Hepatocyte (in vitro differentiated cells): ENCODE measurements at regions not wholly inside any gene's neighbourhood (a gene's known extent, or its start where the extent isn't known, plus 50 kb on each side); places are given as distances from the start of the nearest gene placed in this dataset.
"Not testable (repeated sequence)": the region's sequence is repeated elsewhere in the genome, so short reads cannot be mapped to it uniquely, and the experiment has no call there.

Experiments
- DNase-seq: peaks from one replicate; pipeline ENCODE4 v3.0.0-alpha.2; 2016; ENCODE audit warnings: low spot score
- H2AFZ ChIP-seq: fragments of 200-600 bp; sonication (generic); 2 replicates; pipeline ENCODE4 v1.6.0; 2016; ENCODE audit warnings: antibody characterized with exemption, mild to moderate bottlenecking
- H3K27ac ChIP-seq: fragments of 200-600 bp; sonication (generic); 2 replicates; pipeline ENCODE4 v1.5.1; 2016; ENCODE audit warnings: mild to moderate bottlenecking
- H3K27me3 ChIP-seq: fragments of 200-600 bp; sonication (generic); 2 replicates; pipeline ENCODE4 v1.6.1; 2016
- H3K36me3 ChIP-seq: fragments of 200-600 bp; sonication (generic); replicated peaks from 2 replicates; pipeline ENCODE4 v1.5.1; 2016; ENCODE audit warnings: low read depth; ENCODE audit not compliant: insufficient read depth
- H3K4me1 ChIP-seq: fragments of 200-600 bp; sonication (generic); 2 replicates; pipeline ENCODE4 v1.5.1; 2016; ENCODE audit warnings: mild to moderate bottlenecking, moderate library complexity; ENCODE audit not compliant: insufficient read depth
- H3K4me2 ChIP-seq: fragments of 200-600 bp; sonication (generic); 2 replicates; pipeline ENCODE4 v1.6.0; 2016
- H3K4me3 ChIP-seq: fragments of 200-600 bp; sonication (generic); 2 replicates; pipeline ENCODE4 v1.5.1; 2016; ENCODE audit warnings: mild to moderate bottlenecking
- H3K79me2 ChIP-seq: fragments of 200-600 bp; sonication (generic); 2 replicates; pipeline ENCODE4 v1.6.0; 2017; ENCODE audit warnings: mild to moderate bottlenecking
- H3K9me2 ChIP-seq: fragments of 200-600 bp; sonication (generic); replicated peaks from 2 replicates; pipeline ENCODE4 v1.6.0; 2017; ENCODE audit warnings: mild to moderate bottlenecking; ENCODE audit not compliant: insufficient read depth
- H3K9me3 ChIP-seq: fragments of 200-600 bp; sonication (generic); 2 replicates; pipeline ENCODE4 v1.5.1; 2016; ENCODE audit warnings: low read depth, mild to moderate bottlenecking
- H4K20me1 ChIP-seq: fragments of 200-600 bp; sonication (generic); 2 replicates; pipeline ENCODE4 v1.6.0; 2016; ENCODE audit warnings: mild to moderate bottlenecking; ENCODE audit not compliant: insufficient read depth, poor library complexity, severe bottlenecking
- CTCF ChIP-seq: fragments of 200-600 bp; sonication (generic); IDR thresholded peaks from 2 replicates; pipeline ENCODE4 v1.5.1; 2016; ENCODE audit warnings: antibody characterized with exemption, mild to moderate bottlenecking; ENCODE audit not compliant: poor library complexity
- EZH2 ChIP-seq: fragments of 200-600 bp; sonication (generic); IDR thresholded peaks from 2 replicates; pipeline ENCODE4 v1.6.1; 2016; ENCODE audit warnings: antibody characterized with exemption, mild to moderate bottlenecking, borderline replicate concordance
- EZH2phosphoT487 ChIP-seq: fragments of 200-600 bp; sonication (generic); IDR thresholded peaks from one replicate; pipeline ENCODE4 v1.6.1; 2018; ENCODE audit warnings: antibody characterized with exemption, mild to moderate bottlenecking, low read depth, moderate library complexity; ENCODE audit not compliant: unreplicated experiment, severe bottlenecking
- WGBS: methylation state at CpG from one replicate; pipeline ENCODE4 v1.1.6; 2016; ENCODE audit warnings: low lambda C conversion rate; ENCODE audit errors: missing lambda C conversion rate; 5-methylcytosine and 5-hydroxymethylcytosine counted together

DNA sequence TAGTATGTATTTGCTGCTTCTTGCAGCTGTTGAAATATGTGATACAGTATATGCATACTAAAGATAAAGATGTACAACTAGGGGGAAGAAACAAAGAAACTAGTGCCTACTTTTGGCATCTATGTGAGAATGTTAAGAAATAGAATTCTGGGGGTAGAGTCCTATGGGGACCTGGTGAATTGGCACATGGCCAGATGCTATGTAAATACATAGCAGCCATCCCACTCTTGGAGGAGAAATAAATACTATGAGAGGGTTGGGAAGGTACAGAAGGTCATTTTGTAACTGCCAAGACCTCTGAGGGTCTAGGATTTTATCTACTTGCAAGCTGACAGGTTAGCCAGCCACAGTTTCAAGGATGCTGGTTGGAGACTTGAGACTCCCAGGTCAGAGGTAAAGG lies 298.3 kb upstream of the TBL1XR1 start:
- no peaks in the 10 kb centered on the region for H3K36me3 ChIP-seq
- no peak overlapping the region for H3K4me2 ChIP-seq
- H3K4me1 ChIP-seq = no peaks in the 10 kb centered on the region
- H3K27me3 ChIP-seq = no peaks in the 10 kb centered on the region
- H3K9me3 ChIP-seq = no peaks in the 10 kb centered on the region
- no peak for DNase-seq
- no peak overlapping the region for H3K4me3 ChIP-seq
- no peak overlapping the region for H3K27ac ChIP-seq
- H4K20me1 ChIP-seq = no peaks in the 10 kb centered on the region
- TF ChIP-seq EZH2 = no peak
- TF ChIP-seq CTCF = no peak
- no peak for TF ChIP-seq EZH2phosphoT487
- no peaks in the 10 kb centered on the region for H3K79me2 ChIP-seq
- H2AFZ ChIP-seq = no peak overlapping the region
- H3K9me2 ChIP-seq = no peaks in the 10 kb centered on the region

DNA sequence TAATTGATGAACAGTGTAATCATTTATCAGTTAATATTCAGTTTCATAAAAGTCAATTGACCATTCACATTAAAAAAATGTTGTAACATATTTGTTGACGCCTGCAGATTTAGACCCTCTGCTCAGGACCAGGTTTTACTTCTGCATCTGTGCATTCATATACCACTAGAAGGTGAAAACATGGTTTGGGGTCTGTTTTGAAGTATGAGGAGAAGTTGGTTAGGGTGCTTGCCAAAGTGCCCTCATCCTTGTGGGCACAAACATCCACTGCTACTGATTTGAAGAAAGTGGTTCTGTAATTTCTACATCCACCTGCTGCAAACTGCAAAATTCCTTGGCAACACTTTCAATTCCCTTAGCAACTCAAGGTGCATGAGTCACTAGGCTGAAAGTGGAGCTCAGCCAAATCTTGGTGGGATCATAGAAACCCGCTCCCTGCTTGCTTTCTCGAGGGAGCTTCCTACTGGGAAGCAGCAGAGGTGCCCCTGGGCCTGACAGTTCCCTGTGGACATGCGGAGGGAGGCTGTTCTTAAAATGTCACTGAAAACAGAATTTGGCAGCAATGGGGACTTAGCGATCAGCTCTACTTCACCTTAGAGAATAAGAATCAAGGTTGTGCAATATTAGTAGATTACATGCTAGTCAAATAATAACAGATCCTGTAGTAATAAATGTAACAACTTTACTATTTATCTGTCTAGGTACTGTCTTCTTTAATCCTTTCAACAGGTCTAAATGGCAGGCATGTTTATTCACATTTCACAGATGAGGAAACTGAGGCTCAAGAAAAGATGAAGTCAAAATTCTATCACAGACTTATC lies 301.0 kb upstream of the TBL1XR1 start:
- Histone ChIP-seq H3K9me3 (no peaks in the 10 kb centered on the region), H3K36me3 (no peaks in the 10 kb centered on the region), H3K27me3 (no peaks in the 10 kb centered on the region), H2AFZ (no peak overlapping the region), H3K9me2 (no peaks in the 10 kb centered on the region), H3K4me3 (no peak overlapping the region), H3K4me2 (no peak overlapping the region), H3K27ac (no peak overlapping the region), H3K79me2 (no peaks in the 10 kb centered on the region), H4K20me1 (no peaks in the 10 kb centered on the region), H3K4me1 (no peaks in the 10 kb centered on the region)
- 82% methylated on average over 5 of the region's 5 CpGs for WGBS
- DNase-seq = peak; percentile 25
- TF ChIP-seq EZH2 = no peak
- TF ChIP-seq CTCF = no peak
- TF ChIP-seq EZH2phosphoT487 = no peak

- not testable (repeated sequence) for H3K27me3 ChIP-seq, H3K4me2 ChIP-seq, H4K20me1 ChIP-seq, H3K36me3 ChIP-seq, H3K4me3 ChIP-seq, H3K27ac ChIP-seq, H3K4me1 ChIP-seq, DNase-seq, H3K9me3 ChIP-seq, H3K9me2 ChIP-seq, H3K79me2 ChIP-seq, H2AFZ ChIP-seq
- WGBS = 97% methylated on average over 2 of the region's 2 CpGs
These were observed 301.8 kb upstream of the TBL1XR1 start for GRCh38 chr3:177499039-177499438.

DNA sequence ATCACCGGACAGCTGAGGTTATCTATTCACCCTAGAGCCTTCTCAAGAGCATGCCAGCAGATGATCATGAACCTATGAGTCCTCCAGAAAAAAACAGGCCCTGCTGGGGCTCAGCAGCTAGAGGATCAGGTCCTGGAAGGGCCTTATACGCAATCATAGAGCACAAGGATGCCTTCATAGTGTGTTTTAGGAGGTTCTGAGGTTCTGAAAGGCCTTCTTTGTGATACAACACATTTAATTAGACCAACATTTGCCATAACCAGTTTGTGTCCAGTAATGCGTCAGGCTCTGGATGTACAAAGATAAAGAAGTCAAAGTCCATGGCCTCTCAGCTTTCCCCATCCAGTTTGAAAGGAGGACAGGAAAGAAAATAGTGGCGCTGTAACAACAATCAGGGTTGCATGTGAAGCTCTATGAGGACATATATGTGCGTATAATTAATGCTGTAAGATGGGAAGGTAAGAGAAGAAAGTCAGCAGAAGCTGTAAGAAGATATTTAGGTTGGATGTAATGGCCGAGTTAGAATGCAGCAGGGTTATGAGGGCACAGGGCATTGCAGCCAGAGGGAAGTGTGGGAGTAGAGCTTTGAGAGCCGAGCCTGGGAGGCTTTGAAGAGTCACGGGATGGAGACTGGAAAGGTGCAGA lies 302.6 kb upstream of the TBL1XR1 start:
- no peak overlapping the region for H3K4me2 ChIP-seq
- no peak for TF ChIP-seq CTCF
- TF ChIP-seq EZH2phosphoT487 = no peak
- no peak for TF ChIP-seq EZH2

More for the DNA sequence above, 302.6 kb upstream of the TBL1XR1 start:
- peak; percentile 37 for DNase-seq
- Histone ChIP-seq H3K9me2 (no peaks in the 10 kb centered on the region), H3K4me3 (no peak overlapping the region), H4K20me1 (no peaks in the 10 kb centered on the region), H3K36me3 (no peaks in the 10 kb centered on the region), H2AFZ (no peak overlapping the region), H3K27ac (peak overlapping the region; percentile 71), H3K9me3 (no peaks in the 10 kb centered on the region), H3K4me1 (no peaks in the 10 kb centered on the region), H3K79me2 (no peaks in the 10 kb centered on the region), H3K27me3 (no peaks in the 10 kb centered on the region)
- 81% methylated on average over 8 of the region's 8 CpGs for WGBS
